H1 (cell line): ENCODE measurements at regions not wholly inside any gene's neighbourhood (a gene's known extent, or its start where the extent isn't known, plus 50 kb on each side); places are given as distances from the start of the nearest gene placed in this dataset.

Experiments
- CTCF ChIA-PET: fragments of 300-600 bp; sonication (Branson Sonifier 250); formaldehyde crosslinking; loops from one replicate; lab custom pipeline; 2021; ENCODE audit not compliant: partially characterized antibody; lab: Charles Lee
- POLR2A ChIA-PET: fragments of 300-600 bp; sonication (Branson Sonifier 250); formaldehyde crosslinking; loops from one replicate; lab custom pipeline; 2021; ENCODE audit warnings: inconsistent platforms; ENCODE audit not compliant: partially characterized antibody; lab: Charles Lee
- DNase-seq, 2 experiments: peaks; one replicate each; pipeline versions ENCODE4 v3.0.0 to v3.0.0-alpha.2; 2010 to 2022; ENCODE audit warnings: low spot score in 2 of 2, low read depth in 1 of 2, mixed read lengths in 1 of 2
- FAIRE-seq: peaks from 2 replicates; lab custom pipeline; 2011; peaks lifted over from hg19 to GRCh38; lab: Jason Lieb, UNC
- H2AFZ ChIP-seq: 2 replicates; pipeline ENCODE4 v1.8.1; 2012; ENCODE audit warnings: low read length, inconsistent platforms
- H2AK5ac ChIP-seq: 2 replicates; pipeline ENCODE4 v1.6.1; 2013; ENCODE audit warnings: low read depth, low read length
- H2BK120ac ChIP-seq: replicated peaks from 2 replicates; pipeline ENCODE3; 2013; ENCODE audit warnings: low read depth, low read length, inconsistent platforms
- H2BK12ac ChIP-seq: 2 replicates; pipeline ENCODE4 v1.6.1; 2013; ENCODE audit warnings: low read depth, low read length
- H2BK15ac ChIP-seq: 2 replicates; pipeline ENCODE4 v1.6.1; 2013; ENCODE audit warnings: low read length
- H2BK20ac ChIP-seq: 2 replicates; pipeline ENCODE4 v1.6.1; 2013; ENCODE audit warnings: low read length
- H2BK5ac ChIP-seq: 2 replicates; pipeline ENCODE4 v1.6.1; 2013; ENCODE audit warnings: low read depth, low read length
- H3K14ac ChIP-seq: 2 replicates; pipeline ENCODE4 v1.6.1; 2013; ENCODE audit warnings: inconsistent platforms; ENCODE audit not compliant: insufficient read length
- H3K18ac ChIP-seq: 2 replicates; pipeline ENCODE4 v1.6.1; 2013; ENCODE audit warnings: low read length; ENCODE audit errors: extremely low read depth
- H3K23ac ChIP-seq: 2 replicates; pipeline ENCODE4 v1.6.1; 2013; ENCODE audit warnings: inconsistent platforms; ENCODE audit not compliant: insufficient read length
- H3K23me2 ChIP-seq: 2 replicates; pipeline ENCODE4 v1.6.1; 2013; ENCODE audit warnings: low read depth, low read length
- H3K27ac ChIP-seq: 2 replicates; pipeline ENCODE4 v1.6.1; 2011; ENCODE audit warnings: low read depth, low read length, inconsistent platforms
- H3K27me3 ChIP-seq, 4 experiments: replicated peaks in 1 of 4; 1 replicate in 1 of 4; 2 replicates in 3 of 4; pipeline versions ENCODE4 v1.6.1 to v1.8.1; 2011 to 2013; ENCODE audit warnings: low read length in 3 of 4, mild to moderate bottlenecking in 3 of 4, inconsistent platforms in 2 of 4, mixed read lengths in 2 of 4, moderate library complexity in 1 of 4; ENCODE audit not compliant: control insufficient read depth in 3 of 4, insufficient read depth in 3 of 4; ENCODE audit errors: extremely low read depth in 1 of 4
- H3K36me3 ChIP-seq, 4 experiments: 2 replicates each; pipeline versions ENCODE4 v1.6.1 to v1.8.1; 2011 to 2013; ENCODE audit warnings: mild to moderate bottlenecking in 4 of 4, low read length in 3 of 4, moderate library complexity in 2 of 4, control low read depth in 1 of 4, inconsistent platforms in 1 of 4; ENCODE audit not compliant: insufficient read depth in 4 of 4, control insufficient read depth in 2 of 4
- H3K4ac ChIP-seq: replicated peaks from 2 replicates; pipeline ENCODE3; 2013; ENCODE audit warnings: low read length, low read depth, mixed read lengths, inconsistent platforms; ENCODE audit not compliant: insufficient read length
- H3K4me1 ChIP-seq, 4 experiments: replicated peaks in 1 of 4; 1 replicate in 1 of 4; 2 replicates in 3 of 4; pipeline versions ENCODE4 v1.6.1 to v1.8.1; 2011 to 2013; ENCODE audit warnings: low read length in 3 of 4, inconsistent platforms in 2 of 4, mixed read lengths in 1 of 4; ENCODE audit not compliant: insufficient read depth in 4 of 4, control insufficient read depth in 3 of 4
- H3K4me2 ChIP-seq, 2 experiments: 2 replicates each; pipeline versions ENCODE4 v1.6.1 to v1.8.1; 2011 to 2013; ENCODE audit warnings: low read depth in 2 of 2, low read length in 2 of 2, control low read depth in 1 of 2, inconsistent platforms in 1 of 2, mild to moderate bottlenecking in 1 of 2; ENCODE audit not compliant: insufficient read depth in 1 of 2
- H3K4me3 ChIP-seq, 4 experiments: fragments of 200-600, 300-600 bp in 1 of 4; sonication (generic), shearing (Covaris generic), sonication (Bioruptor Twin) in 1 of 4; 2 replicates each; pipeline versions ENCODE4 v1.5.1 to v1.8.1; 2011 to 2016; ENCODE audit warnings: low read length in 4 of 4, low read depth in 3 of 4, control low read depth in 2 of 4, inconsistent platforms in 2 of 4, mild to moderate bottlenecking in 2 of 4, mixed read lengths in 1 of 4, moderate library complexity in 1 of 4; ENCODE audit not compliant: insufficient read depth in 2 of 4; ENCODE audit errors: extremely low read depth in 1 of 4
- H3K56ac ChIP-seq: replicated peaks from 2 replicates; pipeline ENCODE3; 2013; ENCODE audit warnings: low read depth, mild to moderate bottlenecking, mixed read lengths, low read length, inconsistent platforms; ENCODE audit not compliant: insufficient read length
- H3K79me1 ChIP-seq: 2 replicates; pipeline ENCODE4 v1.6.1; 2013; ENCODE audit warnings: low read depth, low read length, control low read depth
- H3K79me2 ChIP-seq, 2 experiments: 2 replicates each; pipeline versions ENCODE4 v1.6.1 to v1.8.1; 2012 to 2013; ENCODE audit warnings: low read length in 2 of 2, mild to moderate bottlenecking in 2 of 2, inconsistent platforms in 1 of 2; ENCODE audit not compliant: insufficient read depth in 2 of 2, control insufficient read depth in 1 of 2
- H3K9ac ChIP-seq, 4 experiments: replicated peaks in 1 of 4; 1 replicate in 1 of 4; 2 replicates in 3 of 4; pipeline versions ENCODE4 v1.6.1 to v1.8.1; 2011 to 2013; ENCODE audit warnings: low read depth in 3 of 4, low read length in 3 of 4, control low read depth in 2 of 4, mild to moderate bottlenecking in 2 of 4, moderate library complexity in 2 of 4, inconsistent platforms in 1 of 4; ENCODE audit errors: extremely low read depth in 1 of 4
- H3K9me3 ChIP-seq, 2 experiments: 2 replicates each; pipeline versions ENCODE4 v1.6.1 to v1.8.1; 2012 to 2013; ENCODE audit warnings: mild to moderate bottlenecking in 2 of 2, moderate library complexity in 2 of 2, control low read depth in 1 of 2, inconsistent platforms in 1 of 2, low read depth in 1 of 2, low read length in 1 of 2, mixed read lengths in 1 of 2; ENCODE audit not compliant: insufficient read depth in 2 of 2
- H4K20me1 ChIP-seq, 2 experiments: replicated peaks in 1 of 2; 2 replicates each; pipeline versions ENCODE3 to v1.8.1; 2011 to 2013; ENCODE audit warnings: inconsistent platforms in 2 of 2, low read length in 2 of 2, mild to moderate bottlenecking in 1 of 2; ENCODE audit not compliant: insufficient read depth in 2 of 2, control insufficient read depth in 1 of 2
- H4K5ac ChIP-seq: 2 replicates; pipeline ENCODE4 v1.6.1; 2013; ENCODE audit warnings: low read length, low read depth, mixed read lengths, inconsistent platforms; ENCODE audit not compliant: insufficient read length
- H4K8ac ChIP-seq: 2 replicates; pipeline ENCODE4 v1.8.0; 2013; ENCODE audit warnings: mild to moderate bottlenecking, moderate library complexity, low read length, inconsistent platforms; ENCODE audit not compliant: insufficient read depth; ENCODE audit errors: extremely low read depth
- H4K91ac ChIP-seq: replicated peaks from 2 replicates; pipeline ENCODE3; 2013; ENCODE audit warnings: low read length, mixed read lengths, inconsistent platforms; ENCODE audit not compliant: insufficient read length
- CTCF ChIP-seq, 3 experiments: IDR thresholded peaks; 1 replicate in 2 of 3; 2 replicates in 1 of 3; pipeline versions ENCODE4 v1.5.1 to v1.6.1; 2011; ENCODE audit warnings: low read length in 3 of 3, mild to moderate bottlenecking in 3 of 3, inconsistent platforms in 2 of 3, low read depth in 1 of 3, moderate library complexity in 1 of 3; ENCODE audit not compliant: insufficient read depth in 1 of 3; ENCODE audit errors: control extremely low read depth in 1 of 3
- JUN ChIP-seq: IDR thresholded peaks from 2 replicates; pipeline ENCODE4 v1.6.1; 2011; ENCODE audit warnings: low read depth, mild to moderate bottlenecking, improper control_type of control experiment, low read length
- PHF8 ChIP-seq: fragments of 200-600 bp; sonication (generic); conservative IDR thresholded peaks from 2 replicates; pipeline ENCODE4 v1.7.1; 2012; ENCODE audit warnings: low read depth, mild to moderate bottlenecking, inconsistent platforms, low read length, moderate library complexity
- RAD21 ChIP-seq, 2 experiments: IDR thresholded peaks in 1 of 2; conservative IDR thresholded peaks in 1 of 2; 2 replicates each; pipeline ENCODE4 v1.6.1; 2011; ENCODE audit warnings: low read depth in 2 of 2, low read length in 2 of 2, improper control_type of control experiment in 1 of 2, inconsistent platforms in 1 of 2, mild to moderate bottlenecking in 1 of 2, moderate library complexity in 1 of 2
- SIN3A ChIP-seq, 2 experiments: IDR thresholded peaks in 1 of 2; conservative IDR thresholded peaks in 1 of 2; 2 replicates each; pipeline ENCODE4 v1.6.1; 2011 to 2012; ENCODE audit warnings: low read length in 2 of 2, improper control_type of control experiment in 1 of 2, low read depth in 1 of 2, mild to moderate bottlenecking in 1 of 2
- TCF12 ChIP-seq: IDR thresholded peaks from 2 replicates; pipeline ENCODE4 v1.6.1; 2011; ENCODE audit warnings: low read depth, mild to moderate bottlenecking, low read length
- WGBS, 2 experiments: shearing (Covaris generic) in 1 of 2; methylation state at CpG; one replicate each; pipeline versions ENCODE4 v1.1.6 to v1.1.7; 2013 to 2015; ENCODE audit warnings: low lambda C conversion rate in 2 of 2, mixed read lengths in 2 of 2, inconsistent platforms in 1 of 2, low coverage in 1 of 2, missing lambda C conversion rate in 1 of 2; ENCODE audit not compliant: insufficient replicate concordance in 2 of 2, insufficient coverage in 1 of 2, insufficient read length in 1 of 2; ENCODE audit errors: extremely low coverage in 1 of 2, missing lambda C conversion rate in 1 of 2; 5-methylcytosine and 5-hydroxymethylcytosine counted together

- FAIRE-seq (no peak), DNase-seq (peak in 1 of 2 experiments; percentile 81)
- Histone ChIP-seq H2BK120ac (no peak overlapping the region), H2BK12ac (no peak overlapping the region; the same call in 1 of the 2 replicates), H3K27me3 (peaks cover 3 to 33% (median 27%) of the 10 kb centered on the region in 4 experiments), H3K36me3 (no peaks in the 10 kb centered on the region), H3K4me2 (peak overlapping the region; percentile 0 to 63; a peak in 3 of 4 replicates), H4K20me1 (no peaks in the 10 kb centered on the region), H3K79me2 (no peaks in the 10 kb centered on the region), H2AFZ (no peak overlapping the region), H2BK20ac (no peak overlapping the region), H4K5ac (no peak overlapping the region), H3K23me2 (no peaks in the 10 kb centered on the region), H3K27ac (no peak overlapping the region), H4K91ac (no peak overlapping the region), H3K23ac (no peak overlapping the region), H3K14ac (no peak overlapping the region), H3K9ac (no peak overlapping the region), H4K8ac (no peak overlapping the region; the same call in 1 of the 2 replicates), H2AK5ac (no peak overlapping the region), H3K18ac (no peak overlapping the region; the same call in 1 of the 2 replicates), H3K4me3 (peak overlapping the region in 3 of 4 experiments; percentile 29 to 60 (median 33); a peak in 4 of 8 replicates), H3K56ac (no peak overlapping the region), H3K9me3 (no peaks in the 10 kb centered on the region), H3K4ac (no peak overlapping the region), H2BK15ac (no peak overlapping the region), H2BK5ac (no peak overlapping the region), H3K79me1 (no peaks in the 10 kb centered on the region), H3K4me1 (peaks cover 0 to 13% (median 5%) of the 10 kb centered on the region in 4 experiments; a peak in 6 of 7 replicates)
- TF ChIP-seq PHF8 (no peak), JUN (no peak), RAD21 (IDR thresholded peaks at IDR 0.05 in 1 of 2, conservative IDR thresholded peaks at IDR 0.05 in 1 of 2; ENCODE audit: low read depth in 2 of 2, low read length in 2 of 2) (peak; percentile 79 to 83), CTCF (IDR thresholded peaks at IDR 0.05; ENCODE audit: control extremely low read depth in 1 of 3, insufficient read depth in 1 of 3, low read depth in 1 of 3, low read length in 3 of 3) (peak in 2 of 3 experiments; percentile 66 to 72; a peak in 3 of 4 replicates), SIN3A (conservative IDR thresholded peaks at IDR 0.05 in 1 of 2, IDR thresholded peaks at IDR 0.05 in 1 of 2; ENCODE audit: low read depth in 1 of 2, low read length in 2 of 2) (no peak), TCF12 (no peak)
- POLR2A ChIA-PET: no interaction called here
- CTCF ChIA-PET: interaction anchor here (0.7 to 2.0 kb wide), 16 partner anchors 8 to 469 kb away, joined by 3 to 16 read pairs (median 4); partner anchors contain the start of gene EFNB1
- no CpG with 5 or more reads among the region's 31 CpGs for WGBS, 2 experiments
Measured at GRCh38 chrX:69285881-69286564, 120.8 kb upstream of the PJA1 start.
